Omental fat pad (tissue), 3 donors: ENCODE measurements at regions not wholly inside any gene's neighbourhood (a gene's known extent, or its start where the extent isn't known, plus 50 kb on each side); places are given as distances from the start of the nearest gene placed in this dataset.

Experiments
- ATAC-seq: fragments of 150-250 bp; one replicate; pipeline ENCODE4 v1.9.1; 2016; ENCODE audit warnings: mild to moderate bottlenecking, moderate library complexity; ENCODE audit not compliant: low FRiP score
- DNase-seq: peaks from one replicate; pipeline ENCODE4 v3.0.0-alpha.2; 2019; ENCODE audit warnings: low spot score
- TF ChIP-seq, protein P1 (sequence below), 3 donors: fragments of 450-650 bp; IDR thresholded peaks; one replicate each; pipeline ENCODE4 v1.5.1; 2016 to 2017; ENCODE audit warnings: antibody characterized with exemption in 3 of 3, mild to moderate bottlenecking in 3 of 3, moderate library complexity in 2 of 3

DNA sequence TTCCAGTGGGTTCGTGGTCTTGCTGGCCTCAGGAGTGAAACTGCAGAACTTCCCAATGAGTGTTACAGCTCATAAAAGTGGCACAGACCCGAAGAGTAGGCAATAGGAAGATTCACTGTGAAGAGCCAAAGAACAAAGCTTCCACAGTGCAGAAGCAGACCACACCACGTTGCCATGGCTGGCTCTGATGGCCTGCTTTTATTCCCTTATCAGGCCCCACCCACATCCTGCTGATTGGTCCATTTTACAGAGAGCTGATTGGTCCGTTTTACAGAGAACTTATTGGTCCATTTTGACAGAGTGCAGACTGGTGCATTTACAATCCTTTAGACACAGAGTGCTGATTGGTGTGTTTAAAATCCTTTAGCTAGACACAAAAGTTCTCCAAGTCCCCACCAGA lies 131.4 kb upstream of the CHRM3 start:
- ATAC-seq: no peak
- no peak for DNase-seq
- TF ChIP-seq, protein P1, sequence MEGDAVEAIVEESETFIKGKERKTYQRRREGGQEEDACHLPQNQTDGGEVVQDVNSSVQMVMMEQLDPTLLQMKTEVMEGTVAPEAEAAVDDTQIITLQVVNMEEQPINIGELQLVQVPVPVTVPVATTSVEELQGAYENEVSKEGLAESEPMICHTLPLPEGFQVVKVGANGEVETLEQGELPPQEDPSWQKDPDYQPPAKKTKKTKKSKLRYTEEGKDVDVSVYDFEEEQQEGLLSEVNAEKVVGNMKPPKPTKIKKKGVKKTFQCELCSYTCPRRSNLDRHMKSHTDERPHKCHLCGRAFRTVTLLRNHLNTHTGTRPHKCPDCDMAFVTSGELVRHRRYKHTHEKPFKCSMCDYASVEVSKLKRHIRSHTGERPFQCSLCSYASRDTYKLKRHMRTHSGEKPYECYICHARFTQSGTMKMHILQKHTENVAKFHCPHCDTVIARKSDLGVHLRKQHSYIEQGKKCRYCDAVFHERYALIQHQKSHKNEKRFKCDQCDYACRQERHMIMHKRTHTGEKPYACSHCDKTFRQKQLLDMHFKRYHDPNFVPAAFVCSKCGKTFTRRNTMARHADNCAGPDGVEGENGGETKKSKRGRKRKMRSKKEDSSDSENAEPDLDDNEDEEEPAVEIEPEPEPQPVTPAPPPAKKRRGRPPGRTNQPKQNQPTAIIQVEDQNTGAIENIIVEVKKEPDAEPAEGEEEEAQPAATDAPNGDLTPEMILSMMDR (IDR thresholded peaks at IDR 0.05): no peak

DNA sequence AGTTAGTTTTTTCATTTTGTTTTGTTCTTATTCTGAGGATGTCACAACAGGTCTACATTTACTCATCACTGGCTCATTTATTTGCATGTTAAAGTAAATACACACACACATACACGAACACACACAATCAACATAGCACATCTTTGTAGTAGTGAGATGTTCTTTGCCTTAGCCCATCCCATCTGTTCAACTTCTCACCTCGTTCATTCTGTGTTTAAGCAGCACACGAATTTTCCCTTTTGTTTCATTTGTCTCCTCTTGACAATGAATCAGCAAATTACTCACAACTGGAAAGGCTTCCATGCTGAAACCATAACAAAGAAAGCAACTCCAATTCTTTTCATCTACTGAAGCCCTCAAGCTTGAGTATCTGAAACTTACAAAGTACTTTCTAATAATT lies 133.3 kb upstream of the CHRM3 start:
- TF ChIP-seq, protein P1 (IDR thresholded peaks at IDR 0.05): no peak
- DNase-seq: no peak
- no peak for ATAC-seq

DNA sequence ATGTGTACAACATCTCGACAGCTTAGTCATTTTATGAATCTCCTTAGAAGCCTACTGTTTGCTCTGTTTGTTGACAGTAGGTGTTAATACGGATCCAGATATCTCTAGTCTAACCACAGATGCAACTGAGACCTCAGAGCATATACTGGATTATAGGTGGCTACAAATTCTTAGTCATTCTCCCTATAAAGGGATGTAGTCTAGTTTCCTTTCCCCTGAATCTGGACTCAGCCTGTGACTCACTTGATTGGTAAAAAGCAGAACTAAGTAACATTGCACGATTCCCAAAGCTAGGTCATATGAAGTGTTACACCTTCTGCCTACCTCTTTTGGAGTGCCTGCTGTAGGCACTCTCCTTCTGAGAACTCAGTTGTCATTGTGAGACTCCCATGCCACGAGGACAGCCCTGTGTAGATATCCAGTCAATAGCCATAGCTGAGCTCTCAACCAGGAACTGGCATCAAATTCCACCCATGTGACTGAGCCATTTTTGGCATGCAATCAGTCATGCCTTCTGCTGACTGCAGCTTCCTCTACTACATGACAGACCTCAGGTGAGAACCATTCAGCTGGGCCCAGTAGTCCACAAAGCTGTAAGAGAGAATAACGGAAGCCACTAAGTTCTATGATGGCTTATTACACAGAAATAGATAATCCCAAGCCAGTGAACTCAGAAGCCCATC lies 135.9 kb upstream of the CHRM3 start:
- ATAC-seq (no peak), DNase-seq (no peak)
- TF ChIP-seq, protein P1 (IDR thresholded peaks at IDR 0.05): no peak

DNA sequence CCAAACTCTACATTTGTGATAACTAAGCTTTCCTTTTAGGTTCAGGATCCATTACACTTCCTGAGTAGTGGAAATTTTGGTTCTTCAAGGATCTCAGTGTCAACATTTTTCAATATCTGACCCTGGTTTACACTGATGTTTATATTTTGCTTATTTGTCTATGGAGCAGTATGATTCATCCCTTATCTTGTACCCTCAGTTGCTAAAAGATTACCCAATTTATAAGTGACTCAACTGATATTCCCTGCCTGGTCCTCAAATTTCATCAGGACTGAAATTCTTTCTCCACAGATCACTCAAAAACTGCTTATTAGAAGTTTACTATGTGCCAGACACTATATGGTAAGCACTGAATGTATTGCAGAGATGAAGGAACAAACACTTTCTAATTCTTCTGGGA lies 139.1 kb upstream of the CHRM3 start:
- ATAC-seq: no peak
- TF ChIP-seq, protein P1 (IDR thresholded peaks at IDR 0.05): no peak
- DNase-seq: no peak

DNA sequence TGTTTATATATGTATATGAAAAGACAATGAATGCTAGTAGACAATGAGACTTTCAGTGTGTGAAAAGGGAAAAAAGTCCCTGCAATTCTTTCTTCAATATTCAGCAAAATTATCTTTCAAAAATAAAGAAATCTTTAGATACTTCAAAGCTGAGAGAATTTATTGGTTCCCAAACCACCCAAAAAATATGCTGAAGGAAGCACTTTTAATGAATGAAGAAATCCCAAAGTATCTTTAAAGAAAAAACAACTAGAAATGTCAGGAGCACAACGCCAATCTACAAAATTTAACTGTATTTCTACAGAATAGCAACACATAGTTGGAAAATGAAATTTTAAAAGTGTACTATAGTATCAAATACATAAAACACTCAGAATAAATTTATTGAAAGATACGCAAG lies 142.3 kb upstream of the CHRM3 start:
- DNase-seq (no peak), ATAC-seq (no peak)
- TF ChIP-seq, protein P1 (IDR thresholded peaks at IDR 0.05): no peak

DNA sequence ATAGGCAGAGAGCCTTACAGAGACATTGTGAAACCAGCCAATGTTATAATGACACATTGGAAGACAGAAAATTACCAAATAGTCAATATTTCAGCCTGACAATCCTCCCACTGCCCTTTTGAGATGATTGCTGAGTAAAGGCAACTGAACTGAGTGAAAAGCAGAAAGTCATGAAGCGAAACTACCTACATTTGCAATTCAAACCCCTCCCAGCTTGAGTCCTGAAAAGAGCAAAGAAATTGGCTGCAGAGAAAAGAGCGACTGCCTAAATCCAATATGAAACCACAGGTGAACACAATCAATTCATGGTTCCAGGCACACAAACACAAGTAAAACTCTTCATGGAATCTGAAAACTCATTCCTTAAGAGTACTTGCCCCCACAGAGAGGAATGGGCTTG lies 143.4 kb upstream of the CHRM3 start:
- TF ChIP-seq, protein P1 (IDR thresholded peaks at IDR 0.05): no peak
- DNase-seq: no peak
- no peak for ATAC-seq

DNA sequence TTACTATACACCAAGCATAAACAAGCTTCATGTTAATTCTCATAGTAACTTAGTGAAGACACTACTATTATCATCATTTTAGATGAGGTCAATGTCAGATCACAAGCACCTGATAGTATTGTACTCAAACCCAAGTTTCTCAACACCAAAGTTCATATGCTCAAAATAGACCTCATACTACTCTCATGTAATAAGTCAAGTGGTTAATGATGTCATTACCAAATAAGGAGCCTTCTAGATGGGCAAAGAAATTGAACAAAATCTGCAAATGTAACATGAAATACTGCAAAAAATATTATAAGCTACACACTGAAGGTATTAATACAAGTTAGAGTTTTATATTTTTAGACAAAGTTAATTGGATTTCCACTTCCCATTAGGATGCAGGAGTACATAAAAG lies 144.0 kb upstream of the CHRM3 start:
- ATAC-seq: no peak

More for the DNA sequence above, 144.0 kb upstream of the CHRM3 start:
- TF ChIP-seq, protein P1 (IDR thresholded peaks at IDR 0.05): no peak
- no peak for DNase-seq
